ENCODE measurements at regions not wholly inside any gene's neighbourhood (a gene's known extent, or its start where the extent isn't known, plus 50 kb on each side); places are given as distances from the start of the nearest gene placed in this dataset.

- no peak for DNase-seq
Observed at GRCh38 chr14:23903442-23903841, 50.1 kb upstream of the DHRS4 start.

Data from femur (tissue), 1 donor.